HG02571 (cell line): ENCODE measurements at regions not wholly inside any gene's neighbourhood (a gene's known extent, or its start where the extent isn't known, plus 50 kb on each side); places are given as distances from the start of the nearest gene placed in this dataset.
A peak's percentile ranks its signal among the peaks of the same experiment; 100 is the strongest.
"Not testable (repeated sequence)": the region's sequence is repeated elsewhere in the genome, so short reads cannot be mapped to it uniquely, and the experiment has no call there.

Experiments
- ATAC-seq: cut with Tn5 transposase; IDR thresholded peaks from one replicate; pipeline ENCODE4 v1.9.1; 2021; ENCODE audit warnings: mild to moderate bottlenecking, moderate library complexity; ENCODE audit not compliant: unreplicated experiment

GRCh38 chrX:31014474-31014873 is 57.4 kb downstream of the FTHL17 start:
- not testable (repeated sequence) for ATAC-seq

DNA sequence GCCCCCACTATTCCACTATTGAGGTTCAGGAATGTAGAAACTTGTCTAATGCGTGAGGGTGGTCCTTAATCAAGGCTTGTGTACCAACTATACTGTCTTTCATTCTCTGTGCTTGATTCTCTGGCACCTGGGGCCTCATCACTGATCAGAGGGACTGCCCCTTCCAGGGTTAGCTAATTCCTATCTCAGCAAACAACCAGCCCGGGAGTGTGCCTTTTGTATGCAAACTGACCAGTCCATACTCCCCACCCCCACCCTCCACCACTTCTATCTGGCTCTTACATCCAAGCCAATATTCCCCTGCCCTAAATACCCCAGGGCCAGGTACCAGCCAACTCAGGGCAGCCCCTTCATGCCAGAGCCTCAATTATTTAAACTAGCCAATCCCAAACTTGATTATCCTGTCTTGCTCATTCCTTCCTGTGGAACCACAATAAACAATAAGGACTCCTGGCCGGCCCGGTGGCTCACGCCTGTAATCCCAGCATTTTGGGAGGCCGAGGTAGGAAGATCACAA is 59.3 kb downstream of the FTHL17 start:
- ATAC-seq, result no peak

DNA sequence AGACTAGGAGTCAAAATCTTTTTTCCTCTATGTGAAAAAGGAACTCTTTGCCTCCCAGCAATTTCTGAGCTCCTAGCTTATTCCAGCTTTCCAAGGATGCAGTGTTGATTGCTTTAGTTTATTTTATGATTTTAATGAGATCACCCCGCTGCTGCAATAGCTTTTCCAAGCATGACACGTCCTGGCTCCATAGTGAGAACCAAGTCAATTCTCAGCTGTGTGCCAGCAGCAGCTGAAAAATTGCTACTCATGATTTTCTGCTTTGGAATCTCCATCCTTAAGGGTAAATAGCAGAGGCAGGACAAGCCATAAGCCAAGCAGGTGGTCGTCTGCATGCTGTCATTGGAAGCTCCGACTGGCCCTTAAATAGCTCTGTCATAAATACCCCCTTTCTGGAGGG is 64.5 kb downstream of the FTHL17 start:
- no peak for ATAC-seq

GRCh38 chrX:31006027-31006426 is 65.8 kb downstream of the FTHL17 start:
- no peak for ATAC-seq

DNA sequence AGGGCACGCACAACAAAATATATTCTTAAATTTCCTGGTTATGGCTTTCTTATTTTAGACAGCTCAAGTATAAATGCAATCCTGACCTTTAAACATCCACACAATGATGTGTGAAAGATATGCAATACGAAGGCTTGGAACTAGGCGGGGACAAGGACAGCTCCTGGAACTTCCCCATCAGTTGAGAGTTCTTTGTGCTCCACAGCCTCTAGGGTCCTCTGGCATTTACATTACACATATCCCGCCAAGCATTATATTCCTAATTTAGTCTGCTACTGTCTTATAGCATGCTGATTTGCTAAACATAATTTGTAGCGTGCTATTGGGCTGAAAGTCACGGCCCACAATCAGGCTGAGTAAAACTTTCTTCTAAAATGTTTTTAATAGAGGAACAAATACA is 74.4 kb downstream of the FTHL17 start:
- no peak for ATAC-seq

DNA sequence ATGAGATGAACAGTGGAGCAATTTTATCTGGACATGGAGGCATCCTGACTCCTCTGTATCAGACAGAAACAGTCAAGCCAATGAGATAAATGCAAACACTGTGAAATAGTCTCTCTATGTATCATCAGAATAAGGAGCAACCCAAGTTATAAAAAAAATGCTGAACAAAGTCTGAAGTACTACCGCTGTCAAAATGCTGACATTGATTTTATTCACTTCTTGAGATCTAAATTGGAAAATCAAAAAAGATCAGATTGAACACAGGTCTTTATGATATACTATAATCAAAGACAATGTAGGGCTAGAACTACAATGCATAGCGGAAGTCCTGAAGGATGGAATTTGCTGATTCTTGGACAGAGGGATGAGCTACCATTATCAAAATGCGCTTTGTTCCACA is 76.1 kb downstream of the FTHL17 start:
- no peak for ATAC-seq

DNA sequence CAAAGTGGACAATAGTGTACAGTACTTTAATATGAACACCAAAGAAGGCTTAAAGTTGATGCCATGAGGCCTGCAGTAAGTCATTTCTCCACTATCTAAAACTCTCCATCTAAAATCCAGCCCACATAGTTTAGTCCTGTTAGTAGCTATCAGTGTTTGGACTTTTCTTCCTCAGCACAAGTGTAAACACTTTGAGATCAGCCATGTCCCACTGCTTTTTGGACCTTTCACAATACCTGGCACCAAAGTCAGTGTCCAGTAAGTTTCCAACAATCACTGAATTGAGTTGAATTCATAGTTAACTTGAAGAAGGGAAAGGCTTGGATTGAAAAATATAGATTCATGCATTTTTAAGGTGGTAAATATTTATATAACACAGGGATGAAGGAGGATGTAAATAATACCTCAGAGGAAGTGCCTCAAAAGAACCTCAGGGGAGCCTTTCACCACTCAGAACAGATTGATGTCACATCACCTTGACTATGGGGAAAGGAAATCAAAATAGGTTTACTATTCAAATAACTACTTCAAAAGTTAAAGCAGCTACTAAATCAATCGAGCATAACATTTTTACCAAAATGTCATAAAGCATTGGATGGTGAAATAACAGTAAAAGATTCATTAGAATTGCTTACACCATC is 76.7 kb downstream of the FTHL17 start:
- no peak for ATAC-seq

DNA sequence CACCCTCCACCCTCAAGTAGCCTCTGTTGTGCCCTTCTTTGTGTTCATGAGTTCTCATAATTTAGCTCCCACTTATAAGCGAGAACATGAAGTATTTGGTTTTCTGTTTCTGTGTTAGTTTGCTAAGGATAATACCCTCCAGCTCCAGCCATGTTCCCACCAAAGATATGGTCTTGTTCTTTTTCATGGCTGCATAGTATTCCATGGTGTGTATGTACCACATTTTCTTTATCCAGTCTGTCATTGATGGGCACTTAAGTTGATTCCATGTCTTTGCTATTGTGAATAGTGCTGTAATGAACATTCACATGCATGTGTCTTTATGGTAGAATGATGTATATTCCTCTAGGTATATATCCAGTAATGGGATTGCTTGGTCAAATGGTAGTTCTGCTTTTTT is 77.8 kb downstream of the FTHL17 start:
- ATAC-seq, result not testable (repeated sequence)

GRCh38 chrX:30992381-30992904 is 79.4 kb downstream of the FTHL17 start:
- no peak for ATAC-seq

GRCh38 chrX:30990361-30990760 is 81.5 kb downstream of the FTHL17 start:
- ATAC-seq, result no peak

GRCh38 chrX:30982467-30982866 is 89.4 kb downstream of the FTHL17 start:
- ATAC-seq, result no peak

DNA sequence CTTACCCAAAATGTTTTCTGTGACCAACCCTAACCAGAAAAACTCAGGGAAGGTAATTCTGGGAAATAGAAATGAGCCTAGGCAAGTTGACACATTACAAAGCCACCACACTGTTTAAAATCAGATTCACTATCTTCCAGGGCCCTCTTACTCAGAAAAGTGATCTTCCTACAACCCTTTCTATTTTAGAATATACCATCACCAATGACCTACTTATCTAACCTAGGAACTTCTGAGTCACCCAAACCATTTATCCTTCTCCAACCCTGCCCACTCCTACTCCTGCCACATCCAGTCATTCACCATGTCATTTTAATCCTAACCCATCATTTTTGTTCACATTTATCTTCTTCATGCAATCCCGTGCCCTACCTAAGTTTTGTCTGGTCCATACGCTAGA is 89.9 kb downstream of the FTHL17 start:
- ATAC-seq, result no peak

- no peak for ATAC-seq
Observed at GRCh38 chrX:30979271-30979670, 90.2 kb upstream of the TAB3 start.

DNA sequence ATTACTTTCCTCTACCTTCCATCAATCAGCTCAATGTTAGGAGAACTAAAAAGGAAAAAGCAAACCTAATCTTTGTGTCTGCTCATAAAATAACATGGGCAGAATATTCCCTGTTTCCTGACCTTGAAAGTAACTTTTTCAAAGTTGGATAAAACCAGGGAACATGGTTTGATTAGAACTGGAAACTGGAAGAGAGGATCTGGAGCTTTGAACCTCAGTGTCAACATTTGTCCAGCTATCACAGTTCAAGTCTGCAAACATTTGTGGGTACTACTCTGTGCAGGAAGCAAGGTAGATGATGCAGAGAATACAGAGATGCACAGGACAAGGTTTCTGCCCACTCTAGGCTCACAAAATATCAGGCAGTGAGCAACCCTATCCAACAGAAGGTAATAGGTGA is 86.4 kb upstream of the TAB3 start:
- no peak for ATAC-seq

- no peak for ATAC-seq
Observed at GRCh38 chrX:30973784-30974427, 84.9 kb upstream of the TAB3 start.

DNA sequence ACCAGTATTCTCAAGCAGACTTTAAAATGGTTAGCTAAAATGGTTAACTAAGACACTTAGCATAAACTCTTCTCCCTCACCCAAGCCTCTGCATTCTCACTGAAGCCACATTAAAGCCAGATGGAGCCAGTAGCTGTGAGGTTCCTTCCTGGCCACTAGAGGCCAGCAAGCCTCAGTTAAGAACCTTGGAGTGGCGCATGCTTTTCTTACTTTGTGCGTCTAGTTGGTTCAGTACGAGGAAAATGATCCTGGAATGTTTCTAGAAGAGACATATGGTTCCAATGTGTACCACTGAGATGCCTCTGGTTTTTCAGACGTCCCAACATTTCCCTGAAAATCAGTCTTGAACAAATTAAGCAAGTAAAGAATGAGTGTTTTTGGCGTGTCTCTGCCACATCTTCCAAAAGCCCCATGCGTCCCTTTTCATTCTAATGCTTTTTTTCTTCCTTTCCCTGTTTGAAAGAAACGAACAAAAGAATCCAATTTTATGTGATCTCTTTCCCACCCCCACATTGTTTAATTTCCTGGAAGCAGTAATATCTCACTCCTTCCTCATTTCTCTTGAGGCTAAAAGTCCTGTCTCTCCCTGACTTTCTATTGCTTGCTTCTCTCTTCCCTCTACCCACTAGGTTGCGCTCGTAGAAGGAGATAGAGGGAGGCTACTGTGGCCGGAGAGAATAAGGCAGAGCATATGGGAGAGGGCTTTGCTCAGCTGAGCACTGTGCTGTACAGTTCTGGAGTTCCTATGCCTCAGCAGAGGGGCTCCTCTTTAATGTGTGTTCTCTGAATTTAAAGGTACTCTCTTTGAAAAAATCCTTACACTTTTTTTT is 82.9 kb upstream of the TAB3 start:
- peak; percentile 91 for ATAC-seq

DNA sequence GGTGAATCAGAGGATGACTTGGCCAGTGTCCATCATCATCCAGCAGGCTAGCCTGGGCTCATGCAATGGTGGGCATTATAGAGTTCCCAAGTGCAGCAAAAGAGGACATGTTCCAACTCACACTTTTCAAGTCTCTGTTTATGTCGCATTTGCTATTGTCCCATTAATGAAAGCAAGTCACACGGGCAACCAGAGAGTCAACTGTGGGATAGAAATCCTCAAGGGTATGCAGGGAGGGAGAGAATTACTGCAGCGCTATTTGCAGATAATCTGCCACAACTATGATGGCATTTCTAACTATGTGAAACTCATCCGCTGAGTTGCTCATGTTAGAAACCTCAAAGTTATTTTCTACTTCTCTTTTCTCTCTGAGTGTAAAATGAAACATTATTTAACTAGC is 78.5 kb upstream of the TAB3 start:
- no peak for ATAC-seq

DNA sequence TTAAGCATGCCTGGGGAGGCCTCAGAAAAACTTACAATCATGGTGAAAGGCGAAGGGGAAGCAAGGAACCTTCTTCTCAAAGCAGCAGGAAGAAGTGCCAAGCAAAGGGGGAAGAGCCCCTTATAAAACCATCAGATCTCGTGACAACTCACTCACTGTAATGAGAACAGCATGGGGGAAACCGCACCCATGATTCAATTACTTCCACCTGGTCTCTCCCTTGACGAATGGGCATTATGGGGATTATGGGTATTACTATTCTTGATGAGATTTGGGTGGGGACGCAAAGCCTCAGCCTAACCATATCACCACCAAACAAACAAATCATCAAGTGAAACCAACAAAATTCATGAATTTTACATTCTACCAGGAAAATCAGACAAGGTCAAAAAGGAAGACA is 76.7 kb upstream of the TAB3 start:
- ATAC-seq, result no peak

DNA sequence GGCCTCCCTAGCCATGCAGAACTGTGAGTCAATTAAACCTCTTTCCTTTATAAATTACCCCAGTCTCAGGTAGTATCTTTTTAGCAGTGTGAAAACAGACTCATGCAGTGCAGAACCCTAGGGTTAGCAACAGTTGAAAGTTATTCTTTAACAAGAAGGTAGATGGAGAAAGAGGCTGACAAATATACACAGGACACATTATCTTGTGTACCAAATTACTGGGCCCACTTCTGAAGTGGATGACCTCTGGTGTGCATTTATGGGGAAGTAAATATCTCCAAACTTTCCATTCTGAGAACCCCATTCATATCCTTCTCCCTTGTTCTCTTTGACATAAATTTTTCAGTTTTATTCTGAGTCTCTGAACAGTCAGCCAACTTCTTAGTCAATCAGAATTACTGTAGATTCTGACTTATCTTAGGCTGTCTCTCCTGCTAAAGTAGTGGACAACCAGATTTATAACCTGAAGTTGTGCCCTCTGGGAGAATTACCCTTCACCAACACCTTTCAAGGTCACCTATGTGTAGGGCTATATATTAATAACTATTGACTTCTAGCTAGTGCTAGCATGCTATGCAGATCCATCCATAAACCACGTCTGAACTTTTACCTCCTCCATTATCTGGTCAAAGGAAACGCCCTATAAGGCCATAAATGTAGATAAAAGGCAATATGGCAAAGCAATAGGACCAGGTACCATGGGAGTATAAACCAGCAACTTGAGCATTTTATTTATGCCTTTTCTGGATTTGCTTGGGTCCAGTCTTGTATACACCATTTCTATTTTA is 72.5 kb upstream of the TAB3 start:
- no peak for ATAC-seq

DNA sequence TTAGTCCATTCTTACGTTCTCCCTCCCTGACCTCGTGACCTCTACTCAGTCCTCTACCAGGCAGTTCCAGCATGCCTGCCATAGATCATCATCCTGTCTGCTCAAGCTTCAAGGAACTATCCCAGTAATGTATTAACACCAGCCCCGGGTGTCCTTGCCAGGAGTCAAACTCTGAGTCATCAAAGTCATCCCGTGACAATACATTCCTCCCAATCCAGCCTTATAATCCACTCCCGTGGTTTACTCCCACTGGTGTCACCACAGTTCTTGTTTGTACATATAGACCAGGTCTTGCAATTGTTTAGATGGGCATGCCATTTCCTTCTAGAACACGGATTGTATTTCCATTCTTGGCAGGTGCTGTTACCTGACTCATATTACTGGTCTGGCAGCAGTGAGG is 68.7 kb upstream of the TAB3 start:
- ATAC-seq, result no peak

DNA sequence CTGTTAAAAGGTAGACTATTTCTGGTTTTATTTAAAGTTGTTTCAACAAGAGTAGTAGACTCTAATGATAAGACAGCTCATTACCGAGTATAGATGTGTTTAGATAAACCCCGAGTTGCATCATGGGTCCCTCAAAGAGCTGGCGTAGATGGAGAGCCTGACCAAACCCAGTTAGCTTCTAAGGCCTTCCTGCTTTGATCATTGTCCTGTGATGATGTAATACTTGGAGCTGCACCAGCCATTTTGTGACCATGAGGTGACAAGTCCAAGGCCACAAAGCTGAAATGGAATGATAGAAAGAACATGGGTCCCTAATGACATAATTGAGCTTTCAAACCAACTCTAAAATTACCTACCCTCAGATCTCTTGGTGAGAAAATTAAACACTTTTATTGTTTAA is 66.6 kb upstream of the TAB3 start:
- no peak for ATAC-seq
